ENCODE measurements at regions not wholly inside any gene's neighbourhood (a gene's known extent, or its start where the extent isn't known, plus 50 kb on each side); places are given as distances from the start of the nearest gene placed in this dataset.

DNA sequence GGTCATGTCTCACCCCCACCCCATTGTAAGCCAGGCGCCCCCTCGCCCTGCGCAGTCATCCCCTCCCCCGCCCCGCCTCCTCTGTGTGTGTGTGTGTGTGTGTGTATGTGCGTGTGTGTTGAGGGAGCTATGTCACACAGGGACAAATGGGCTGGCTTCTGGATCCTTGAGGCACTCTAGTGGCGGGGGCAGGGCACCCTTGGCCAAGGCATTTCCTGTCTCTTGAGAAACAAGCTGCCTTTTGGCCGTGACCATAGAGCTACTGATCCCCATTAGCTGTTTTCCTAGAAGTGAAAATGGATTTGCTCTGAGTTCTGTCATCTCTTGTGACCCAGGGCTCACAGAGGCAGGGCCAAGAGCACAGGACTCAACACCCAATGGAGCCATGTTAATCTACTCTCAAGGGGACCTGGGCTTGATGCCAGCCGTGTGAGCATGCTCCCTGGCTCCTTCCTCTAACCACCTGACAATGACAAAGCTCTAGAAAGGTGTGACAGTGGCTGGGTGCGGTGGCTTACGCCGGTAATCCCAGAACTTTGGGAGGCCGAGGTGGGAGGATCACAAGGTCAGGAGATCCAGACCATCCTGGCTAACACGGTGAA, 162.5 kb upstream of the BCOR start:
- TF ChIP-seq, protein P1, sequence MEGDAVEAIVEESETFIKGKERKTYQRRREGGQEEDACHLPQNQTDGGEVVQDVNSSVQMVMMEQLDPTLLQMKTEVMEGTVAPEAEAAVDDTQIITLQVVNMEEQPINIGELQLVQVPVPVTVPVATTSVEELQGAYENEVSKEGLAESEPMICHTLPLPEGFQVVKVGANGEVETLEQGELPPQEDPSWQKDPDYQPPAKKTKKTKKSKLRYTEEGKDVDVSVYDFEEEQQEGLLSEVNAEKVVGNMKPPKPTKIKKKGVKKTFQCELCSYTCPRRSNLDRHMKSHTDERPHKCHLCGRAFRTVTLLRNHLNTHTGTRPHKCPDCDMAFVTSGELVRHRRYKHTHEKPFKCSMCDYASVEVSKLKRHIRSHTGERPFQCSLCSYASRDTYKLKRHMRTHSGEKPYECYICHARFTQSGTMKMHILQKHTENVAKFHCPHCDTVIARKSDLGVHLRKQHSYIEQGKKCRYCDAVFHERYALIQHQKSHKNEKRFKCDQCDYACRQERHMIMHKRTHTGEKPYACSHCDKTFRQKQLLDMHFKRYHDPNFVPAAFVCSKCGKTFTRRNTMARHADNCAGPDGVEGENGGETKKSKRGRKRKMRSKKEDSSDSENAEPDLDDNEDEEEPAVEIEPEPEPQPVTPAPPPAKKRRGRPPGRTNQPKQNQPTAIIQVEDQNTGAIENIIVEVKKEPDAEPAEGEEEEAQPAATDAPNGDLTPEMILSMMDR (conservative IDR thresholded peaks at IDR 0.05; ENCODE audit: low read length) = no peak
- DNase-seq (ENCODE audit: low read depth) = peak; percentile 70

DNA sequence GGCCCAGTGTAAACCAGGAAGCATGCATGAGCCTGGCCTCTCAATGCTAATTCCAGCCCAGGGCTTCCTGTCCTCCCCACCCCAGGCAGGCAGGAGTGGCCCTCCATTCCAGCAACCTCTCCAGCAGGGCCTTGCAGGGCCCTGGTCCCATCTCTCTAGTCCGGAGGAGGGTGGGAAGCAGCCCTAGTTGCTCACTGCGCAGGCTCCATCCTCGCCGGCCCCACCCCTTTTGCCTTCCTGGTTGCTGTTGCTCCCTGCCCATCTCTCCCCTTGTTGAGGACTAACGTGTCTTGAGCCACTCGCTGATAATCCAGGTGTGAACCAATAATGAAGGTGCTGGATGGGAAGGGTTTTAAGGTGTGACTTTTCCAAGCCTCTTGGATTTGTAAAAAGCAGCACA, 161.2 kb upstream of the BCOR start:
- no peak overlapping the region for H3K4me3 ChIP-seq (ENCODE audit: low read length)
- TF ChIP-seq, protein P1 (conservative IDR thresholded peaks at IDR 0.05; ENCODE audit: low read length) = no peak
- DNase-seq (ENCODE audit: low read depth) = no peak

More for the DNA sequence above, 162.5 kb upstream of the BCOR start:
- H3K4me3 ChIP-seq (ENCODE audit: low read length) = no peak overlapping the region

DNA sequence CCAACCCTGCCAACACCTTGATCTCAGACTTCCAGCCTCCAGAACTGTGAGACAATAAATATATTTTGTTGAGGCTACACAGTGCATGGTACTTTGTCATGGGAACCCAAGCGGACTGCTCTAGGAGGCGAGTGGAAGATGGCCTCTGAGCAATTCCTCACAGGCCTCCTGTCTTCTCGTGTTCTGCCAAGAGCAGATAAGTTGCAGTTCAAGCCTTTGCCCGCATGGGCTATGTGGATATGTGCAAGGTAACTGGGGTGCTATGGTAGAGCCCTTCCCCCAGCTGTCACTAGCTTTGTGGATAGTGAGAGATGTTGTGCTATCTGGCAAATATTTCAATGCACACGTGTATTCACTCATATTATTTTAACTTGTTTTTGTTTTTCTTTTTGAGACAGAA, 156.0 kb upstream of the BCOR start:
- H3K4me3 ChIP-seq (ENCODE audit: low read length) = no peak overlapping the region
- no peak for DNase-seq (ENCODE audit: low read depth)
- TF ChIP-seq, protein P1 (conservative IDR thresholded peaks at IDR 0.05; ENCODE audit: low read length) = no peak

DNA sequence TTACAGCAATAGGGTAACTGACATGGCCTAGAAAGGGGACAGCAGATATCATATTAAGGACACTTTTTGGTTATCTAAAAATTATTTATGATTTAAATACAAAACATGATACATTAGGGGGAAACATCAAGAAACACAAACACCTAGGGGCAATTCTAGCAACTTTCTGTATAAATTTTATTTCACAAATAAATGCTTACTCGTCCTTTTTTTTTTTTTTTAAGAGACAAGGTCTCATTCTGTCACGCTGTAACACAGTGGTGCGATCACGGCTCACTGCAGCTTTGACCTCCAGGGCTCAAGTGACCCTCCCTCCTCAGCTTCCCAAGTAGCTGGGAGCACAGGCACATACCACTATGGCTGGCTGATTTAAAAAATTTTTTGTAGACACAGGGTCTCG, 151.8 kb upstream of the BCOR start:
- TF ChIP-seq, protein P1 (conservative IDR thresholded peaks at IDR 0.05; ENCODE audit: low read length) = no peak

DNA sequence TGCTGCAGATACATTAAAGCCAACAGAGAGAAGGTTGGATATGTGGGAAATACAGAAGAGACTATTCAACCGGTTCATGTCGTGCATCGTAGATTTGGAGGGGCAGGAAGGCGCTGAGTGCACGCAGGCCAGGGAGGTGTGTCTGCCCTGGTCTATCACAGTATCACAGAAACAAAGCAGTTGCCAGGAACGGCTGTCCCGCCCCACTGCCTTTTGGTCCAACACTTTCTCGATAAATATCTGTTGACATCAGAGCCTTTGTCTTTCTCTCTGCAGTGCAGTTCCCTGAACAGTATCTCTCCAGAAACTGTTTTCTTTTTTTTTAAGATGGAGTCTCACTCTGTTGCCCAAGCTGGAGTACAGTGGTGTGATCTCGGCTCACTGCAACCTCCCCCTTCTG, 151.1 kb upstream of the BCOR start:
- no peak overlapping the region for H3K4me3 ChIP-seq (ENCODE audit: low read length)
- TF ChIP-seq, protein P1 (conservative IDR thresholded peaks at IDR 0.05; ENCODE audit: low read length) = no peak
- DNase-seq (ENCODE audit: low read depth) = no peak

More for the DNA sequence above, 151.8 kb upstream of the BCOR start:
- DNase-seq (ENCODE audit: low read depth) = no peak
- H3K4me3 ChIP-seq (ENCODE audit: low read length) = no peak overlapping the region

DNA sequence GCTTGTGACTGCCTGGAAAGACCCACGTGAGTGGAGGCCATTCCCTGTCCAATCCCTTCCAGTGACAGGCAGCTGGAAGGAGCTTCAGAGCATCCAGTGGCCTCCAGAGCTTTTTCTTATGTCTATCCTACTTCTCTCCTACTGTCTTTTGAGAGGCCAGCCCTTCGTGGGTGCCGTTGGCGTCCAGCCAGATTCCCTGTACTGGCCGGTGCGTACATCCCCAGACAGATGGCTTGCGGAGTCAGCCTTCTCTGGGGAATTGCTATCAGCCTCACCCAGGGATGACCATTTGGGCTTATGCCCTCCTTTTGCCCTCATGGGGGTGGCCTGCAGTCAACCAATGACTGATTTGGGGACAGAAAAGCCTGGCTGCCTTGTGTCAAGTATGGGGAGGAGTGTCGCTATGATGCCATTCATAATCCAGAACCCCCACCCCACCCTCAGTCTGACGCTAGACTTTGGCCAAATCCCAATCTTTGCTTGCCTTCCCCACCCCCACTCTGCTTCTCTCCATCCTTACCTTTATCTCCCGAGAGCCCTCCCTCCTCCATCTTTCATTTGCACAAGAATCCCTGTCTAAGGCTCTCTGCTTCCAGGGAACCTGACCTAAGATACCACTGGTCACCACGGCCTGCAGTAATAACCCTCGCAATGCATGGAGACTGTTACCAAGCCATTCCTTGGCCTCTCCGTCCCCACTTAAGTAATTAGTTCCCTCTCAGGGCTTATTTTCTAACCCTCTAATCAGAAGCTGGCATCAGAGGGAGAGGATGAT, 150.3 kb upstream of the BCOR start:
- DNase-seq (ENCODE audit: low read depth) = no peak
- H3K4me3 ChIP-seq (ENCODE audit: low read length) = no peak overlapping the region

More for the DNA sequence above, 150.3 kb upstream of the BCOR start:
- TF ChIP-seq, protein P1 (conservative IDR thresholded peaks at IDR 0.05; ENCODE audit: low read length) = no peak

Measured in AG10803 (cell line).